ENCODE measurements at regions not wholly inside any gene's neighbourhood (a gene's known extent, or its start where the extent isn't known, plus 50 kb on each side); places are given as distances from the start of the nearest gene placed in this dataset.

- H3K27ac ChIP-seq, result peak overlapping the region; percentile 100
- no peak for DNase-seq (ENCODE audit: low read depth, low spot score)
These were observed 143.4 kb upstream of the KLF14 start for GRCh38 chr7:130877236-130877990.

GRCh38 chr7:130877991-130878305 lies 143.9 kb upstream of the KLF14 start:
- no peak for DNase-seq (ENCODE audit: low read depth, low spot score)
- H3K27ac ChIP-seq, result peak overlapping the region; percentile 100

- H3K27ac ChIP-seq, result peak overlapping the region; percentile 100
- DNase-seq (ENCODE audit: low read depth, low spot score), result no peak
These were observed 144.8 kb upstream of the KLF14 start for GRCh38 chr7:130878785-130879184.

GRCh38 chr7:130879191-130879590 lies 145.2 kb upstream of the KLF14 start:
- peak overlapping the region; percentile 100 for H3K27ac ChIP-seq
- no peak for DNase-seq (ENCODE audit: low read depth, low spot score)

GRCh38 chr7:130880668-130881067 lies 146.7 kb upstream of the KLF14 start:
- no peak for DNase-seq (ENCODE audit: low read depth, low spot score)
- peak overlapping the region; percentile 100 for H3K27ac ChIP-seq

GRCh38 chr7:130881091-130881798 lies 147.2 kb upstream of the KLF14 start:
- DNase-seq (ENCODE audit: low read depth, low spot score), result no peak
- peak overlapping the region; percentile 100 for H3K27ac ChIP-seq

GRCh38 chr7:130881799-130882141 lies 147.8 kb upstream of the KLF14 start:
- peak overlapping the region; percentile 100 for H3K27ac ChIP-seq
- DNase-seq (ENCODE audit: low read depth, low spot score), result no peak

- peak overlapping the region; percentile 100 for H3K27ac ChIP-seq
- DNase-seq (ENCODE audit: low read depth, low spot score), result no peak
These were observed 148.4 kb upstream of the KLF14 start for GRCh38 chr7:130882396-130882795.

- H3K27ac ChIP-seq, result peak overlapping the region; percentile 100
- DNase-seq (ENCODE audit: low read depth, low spot score), result no peak
These were observed 149.9 kb upstream of the KLF14 start for GRCh38 chr7:130883928-130884327.

GRCh38 chr7:130884437-130885417 lies 150.7 kb upstream of the KLF14 start:
- DNase-seq (ENCODE audit: low read depth, low spot score), result no peak
- H3K27ac ChIP-seq, result peak overlapping the region; percentile 100

GRCh38 chr7:130886438-130887135 lies 152.6 kb upstream of the KLF14 start:
- DNase-seq (ENCODE audit: low read depth, low spot score), result no peak
- peak overlapping the region; percentile 100 for H3K27ac ChIP-seq

GRCh38 chr7:130887182-130887956 lies 153.4 kb upstream of the KLF14 start:
- peak overlapping the region; percentile 100 for H3K27ac ChIP-seq
- DNase-seq (ENCODE audit: low read depth, low spot score), result no peak

- H3K27ac ChIP-seq, result peak overlapping the region; percentile 100
- DNase-seq (ENCODE audit: low read depth, low spot score), result no peak
These were observed 154.0 kb upstream of the KLF14 start for GRCh38 chr7:130887957-130888371.

- peak overlapping the region; percentile 100 for H3K27ac ChIP-seq
- no peak for DNase-seq (ENCODE audit: low read depth, low spot score)
These were observed 154.5 kb upstream of the KLF14 start for GRCh38 chr7:130888468-130888867.

GRCh38 chr7:130890176-130891020 lies 156.4 kb upstream of the KLF14 start:
- H3K27ac ChIP-seq, result peak overlapping the region; percentile 100
- DNase-seq (ENCODE audit: low read depth, low spot score), result no peak

- DNase-seq (ENCODE audit: low read depth, low spot score), result no peak
- peak overlapping the region; percentile 100 for H3K27ac ChIP-seq
These were observed 157.5 kb upstream of the KLF14 start for GRCh38 chr7:130891254-130892094.

- DNase-seq (ENCODE audit: low read depth, low spot score), result no peak
- peak overlapping the region; percentile 100 for H3K27ac ChIP-seq
These were observed 159.5 kb upstream of the KLF14 start for GRCh38 chr7:130893441-130893894.

All from epithelial cell of prostate (primary cell).